Panc1 (cell line): ENCODE measurements at regions not wholly inside any gene's neighbourhood (a gene's known extent, or its start where the extent isn't known, plus 50 kb on each side); places are given as distances from the start of the nearest gene placed in this dataset.

Experiments
- CTCF ChIP-seq: fragments of 450-650 bp; IDR thresholded peaks from 2 replicates; pipeline ENCODE4 v1.5.1; 2017; ENCODE audit warnings: mild to moderate bottlenecking
- POLR2AphosphoS5 ChIP-seq: IDR thresholded peaks from 2 replicates; pipeline ENCODE4 v1.6.1; 2012; ENCODE audit warnings: mild to moderate bottlenecking, low read depth, low read length, moderate library complexity
- REST ChIP-seq, 2 experiments: IDR thresholded peaks; 2 replicates each; pipeline ENCODE4 v1.6.1; 2011 to 2012; ENCODE audit warnings: low read depth in 2 of 2, control low read depth in 1 of 2, low read length in 1 of 2, mild to moderate bottlenecking in 1 of 2, moderate library complexity in 1 of 2; ENCODE audit not compliant: insufficient read depth in 1 of 2
- SIN3A ChIP-seq: IDR thresholded peaks from 2 replicates; pipeline ENCODE4 v1.6.1; 2012; ENCODE audit warnings: low read depth, mild to moderate bottlenecking, low read length, moderate library complexity, borderline replicate concordance; ENCODE audit not compliant: insufficient read depth
- TCF7L2 ChIP-seq: IDR thresholded peaks from 2 replicates; pipeline ENCODE4 v1.6.1; 2011; ENCODE audit warnings: mild to moderate bottlenecking, low read depth, low read length, inconsistent platforms

DNA sequence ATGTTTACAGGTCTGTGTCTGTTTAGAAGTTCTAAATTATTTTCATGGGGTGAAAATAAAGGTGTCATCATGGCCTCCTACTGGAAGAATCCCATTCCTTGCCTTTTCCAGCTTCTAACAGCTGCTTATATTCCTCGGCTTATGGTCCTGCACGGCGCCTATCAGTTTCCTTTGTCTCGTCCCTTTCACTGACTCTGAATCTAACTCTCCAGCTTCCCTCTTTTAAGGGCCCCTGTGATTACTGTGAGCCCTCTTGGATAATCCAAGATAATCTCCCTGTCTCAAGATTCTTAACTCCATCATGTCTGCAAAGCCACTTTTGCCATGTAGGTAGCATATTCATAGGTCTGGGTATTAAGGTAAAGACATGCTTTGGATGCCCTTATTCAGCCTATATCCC is 441.0 kb upstream of the ERCC4 start:
- TF ChIP-seq POLR2AphosphoS5 (no peak), CTCF (no peak), SIN3A (no peak), REST (IDR thresholded peaks at IDR 0.05; ENCODE audit: insufficient read depth in 1 of 2, low read depth in 2 of 2, low read length in 1 of 2) (no peak), TCF7L2 (no peak)
